Transverse colon (tissue), 4 donors: ENCODE measurements at regions not wholly inside any gene's neighbourhood (a gene's known extent, or its start where the extent isn't known, plus 50 kb on each side); places are given as distances from the start of the nearest gene placed in this dataset.

Experiments
- DNase-seq: peaks from one replicate; pipeline ENCODE4 v3.0.0-alpha.2; 2019
- H3K27ac ChIP-seq, 4 donors: fragments of 200-600 bp; sonication (generic); 2 replicates each; pipeline ENCODE4 v1.5.1; 2016 to 2018; ENCODE audit warnings: inconsistent platforms in 4 of 4
- H3K27me3 ChIP-seq: fragments of 200-600 bp; sonication (generic); 2 replicates; pipeline ENCODE4 v1.5.1; 2017; ENCODE audit warnings: inconsistent platforms
- H3K36me3 ChIP-seq, 4 donors: fragments of 200-600 bp; sonication (generic); 2 replicates each; pipeline ENCODE4 v1.5.1; 2017 to 2019; ENCODE audit warnings: inconsistent platforms in 4 of 4
- H3K4me1 ChIP-seq, 4 donors: fragments of 200-600 bp; sonication (generic); 2 replicates each; pipeline ENCODE4 v1.5.1; 2017 to 2020; ENCODE audit warnings: inconsistent platforms in 4 of 4
- H3K4me3 ChIP-seq, 4 donors: fragments of 200-600 bp; sonication (generic); 1 replicate in 1 of 4; 2 replicates in 3 of 4; pipeline versions ENCODE4 v1.5.1 to v1.6.1; 2017 to 2019; ENCODE audit warnings: inconsistent platforms in 4 of 4
- H3K9me3 ChIP-seq, 2 donors: fragments of 200-600 bp; sonication (generic); 2 replicates each; pipeline ENCODE4 v1.5.1; 2017 to 2019; ENCODE audit warnings: inconsistent platforms in 2 of 2
- EP300 ChIP-seq: sonication (generic); formaldehyde crosslinking; IDR thresholded peaks from one replicate; pipeline ENCODE4 v1.6.1; 2017; ENCODE audit warnings: antibody characterized with exemption, low read depth
- POLR2A ChIP-seq: fragments of 450-650 bp; IDR thresholded peaks from one replicate; pipeline ENCODE4 v1.6.1; 2016; ENCODE audit warnings: antibody characterized with exemption, mild to moderate bottlenecking, moderate library complexity
- POLR2AphosphoS5 ChIP-seq, 3 donors: sonication (generic); formaldehyde crosslinking; IDR thresholded peaks; one replicate each; pipeline ENCODE4 v1.6.1; 2016; ENCODE audit warnings: antibody characterized with exemption in 3 of 3
- WGBS, 2 donors: methylation state at CpG; one replicate each; pipeline ENCODE4 v1.1.5; 2018; ENCODE audit warnings: low coverage in 1 of 2; 5-methylcytosine and 5-hydroxymethylcytosine counted together
- in situ Hi-C, 4 donors: fragments of 200-750 bp; cut with MboI; loops; one replicate each; pipeline versions ENCODE4 v1.15.0 to v1.15.1; 2017; ENCODE audit warnings: low sequenced_read_pairs in 3 of 4, low pct_ligation_motif_present in 1 of 4, low pct_unique_long_range_greater_than_20kb in 1 of 4
- intact Hi-C: fragments of 100-400 bp; cut with DNase I; formaldehyde crosslinking; loops from one replicate; pipeline ENCODE4 v1.15.1; 2023; ENCODE audit warnings: low total_unique reads
- TF ChIP-seq, protein P1 (sequence below), 5 experiments: fragments of 200-600 bp in 3 of 5; fragments of 450-650 bp in 2 of 5; sonication (generic) in 3 of 5; IDR thresholded peaks; 1 replicate in 2 of 5; 2 replicates in 3 of 5; pipeline ENCODE4 v1.5.1; 2016 to 2017; ENCODE audit warnings: antibody characterized with exemption in 5 of 5, inconsistent platforms in 3 of 5, mild to moderate bottlenecking in 2 of 5, moderate library complexity in 1 of 5

DNA sequence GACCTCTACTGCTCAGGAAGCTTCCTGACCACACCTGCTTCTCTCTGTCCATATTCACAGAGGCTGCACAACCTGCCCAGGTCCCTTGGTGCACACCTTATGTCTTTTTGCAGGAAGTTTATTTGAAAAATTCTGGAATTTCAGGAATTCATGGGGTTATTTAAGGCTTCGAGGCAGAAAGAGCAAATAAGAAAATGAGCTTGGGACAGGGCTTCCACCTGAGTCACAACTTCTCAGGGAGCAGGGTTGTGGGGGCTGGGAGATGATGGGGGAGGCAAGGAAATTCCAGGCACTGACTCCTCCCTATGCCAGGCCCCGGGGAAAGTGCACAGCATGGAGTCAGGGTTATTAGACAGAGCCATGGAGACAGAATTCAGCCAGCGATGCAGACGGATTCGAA lies 57.7 kb downstream of the INHBB start:
- Histone ChIP-seq H3K27me3 (no peaks in the 10 kb centered on the region), H3K9me3 (peaks cover 0 to 1% of the 10 kb centered on the region in 2 donors), H3K36me3 (no peaks in the 10 kb centered on the region), H3K4me3 (no peak overlapping the region), H3K4me1 (no peaks in the 10 kb centered on the region), H3K27ac (no peak overlapping the region)
- in situ Hi-C loops = no loop called here
- DNase-seq = no peak
- TF ChIP-seq POLR2AphosphoS5 (IDR thresholded peaks at IDR 0.05) (no peak), EP300 (no peak), POLR2A (no peak)
- TF ChIP-seq, protein P1, sequence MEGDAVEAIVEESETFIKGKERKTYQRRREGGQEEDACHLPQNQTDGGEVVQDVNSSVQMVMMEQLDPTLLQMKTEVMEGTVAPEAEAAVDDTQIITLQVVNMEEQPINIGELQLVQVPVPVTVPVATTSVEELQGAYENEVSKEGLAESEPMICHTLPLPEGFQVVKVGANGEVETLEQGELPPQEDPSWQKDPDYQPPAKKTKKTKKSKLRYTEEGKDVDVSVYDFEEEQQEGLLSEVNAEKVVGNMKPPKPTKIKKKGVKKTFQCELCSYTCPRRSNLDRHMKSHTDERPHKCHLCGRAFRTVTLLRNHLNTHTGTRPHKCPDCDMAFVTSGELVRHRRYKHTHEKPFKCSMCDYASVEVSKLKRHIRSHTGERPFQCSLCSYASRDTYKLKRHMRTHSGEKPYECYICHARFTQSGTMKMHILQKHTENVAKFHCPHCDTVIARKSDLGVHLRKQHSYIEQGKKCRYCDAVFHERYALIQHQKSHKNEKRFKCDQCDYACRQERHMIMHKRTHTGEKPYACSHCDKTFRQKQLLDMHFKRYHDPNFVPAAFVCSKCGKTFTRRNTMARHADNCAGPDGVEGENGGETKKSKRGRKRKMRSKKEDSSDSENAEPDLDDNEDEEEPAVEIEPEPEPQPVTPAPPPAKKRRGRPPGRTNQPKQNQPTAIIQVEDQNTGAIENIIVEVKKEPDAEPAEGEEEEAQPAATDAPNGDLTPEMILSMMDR (IDR thresholded peaks at IDR 0.05) = no peak
- WGBS, 2 donors = 61% methylated on average over 5 of the region's 5 CpGs; no CpG with 5 or more reads in 1 of the 2 donors
- intact Hi-C loops = no loop called here

DNA sequence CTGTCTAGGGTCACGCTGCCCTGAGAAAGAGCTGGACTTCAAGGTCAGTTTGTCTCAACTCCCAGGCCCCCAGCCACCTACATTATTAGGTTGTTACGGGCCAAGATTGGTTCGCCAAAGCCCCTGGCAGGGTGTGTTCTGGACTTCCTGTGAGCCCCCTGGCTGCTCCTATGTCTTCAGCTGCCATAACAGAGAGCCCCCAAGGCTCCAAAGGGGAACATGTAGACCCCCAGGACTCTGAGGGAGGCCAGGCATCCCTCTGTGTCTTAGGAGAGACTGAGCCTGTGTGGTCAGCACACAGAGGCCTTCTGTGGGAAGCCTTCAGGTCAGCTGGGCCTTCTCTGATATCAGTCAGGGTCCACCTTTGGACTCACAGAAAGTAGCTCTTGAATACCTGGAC lies 58.3 kb downstream of the INHBB start:
- WGBS, 2 donors = 80% methylated on average over 3 of the region's 3 CpGs; no CpG with 5 or more reads in 1 of the 2 donors
- TF ChIP-seq, protein P1 (IDR thresholded peaks at IDR 0.05) = no peak
- Histone ChIP-seq H3K27me3 (no peaks in the 10 kb centered on the region), H3K27ac (no peak overlapping the region), H3K36me3 (no peaks in the 10 kb centered on the region), H3K4me3 (no peak overlapping the region), H3K9me3 (peaks cover 0 to 5% of the 10 kb centered on the region in 2 donors), H3K4me1 (no peaks in the 10 kb centered on the region)
- intact Hi-C loops (no loop called here), in situ Hi-C loops (no loop called here)
- no peak for DNase-seq

DNA sequence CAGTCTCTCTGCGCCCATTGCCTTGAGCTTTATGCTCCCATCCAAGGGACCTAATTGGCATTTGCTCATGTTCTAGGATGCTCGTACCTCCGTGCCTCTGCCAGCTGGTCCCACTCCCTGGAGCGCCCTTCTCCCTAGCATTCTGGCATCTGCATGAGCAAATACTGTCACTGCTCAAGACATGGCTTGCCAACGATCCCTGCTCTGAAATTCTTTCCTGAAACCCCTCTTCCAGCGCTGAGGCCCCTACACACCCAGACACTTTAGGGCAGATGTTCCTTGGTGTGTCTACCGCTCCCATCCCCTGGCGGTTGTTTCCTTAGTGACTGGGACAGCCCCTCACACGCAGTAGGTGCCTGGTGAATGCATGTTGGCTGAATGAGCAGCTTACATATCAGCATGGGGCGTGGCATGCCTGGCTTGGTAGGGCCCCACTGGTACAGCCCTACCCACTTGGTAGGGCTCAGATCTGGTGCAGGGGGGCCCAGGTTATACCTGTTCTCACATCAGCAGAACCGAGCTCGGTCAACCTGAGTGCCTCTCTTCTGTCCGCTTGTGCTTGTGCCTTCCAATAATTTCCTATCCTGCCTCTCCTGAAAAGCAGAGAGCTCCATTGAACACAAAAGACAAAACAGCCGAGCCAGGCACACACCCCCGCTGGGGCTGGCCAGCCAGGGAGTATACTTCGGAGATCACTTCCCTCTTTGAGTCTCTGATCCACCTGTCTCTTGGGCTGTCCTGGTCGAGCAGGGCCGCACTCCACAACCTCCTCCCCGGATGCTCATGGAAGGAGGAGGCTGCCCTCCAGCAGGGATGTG lies 59.2 kb downstream of the INHBB start:
- Histone ChIP-seq H3K4me3 (no peak overlapping the region), H3K9me3 (peaks cover 0 to 8% of the 10 kb centered on the region in 2 donors), H3K36me3 (no peaks in the 10 kb centered on the region), H3K27me3 (no peaks in the 10 kb centered on the region), H3K27ac (no peak overlapping the region), H3K4me1 (no peaks in the 10 kb centered on the region)
- intact Hi-C loops = no loop called here
- WGBS, 2 donors = 84 to 88% methylated on average over 4 to 19 of the region's 19 CpGs
- DNase-seq = no peak
- in situ Hi-C loops = no loop called here
- no peak for TF ChIP-seq POLR2AphosphoS5 (IDR thresholded peaks at IDR 0.05)
- no peak for TF ChIP-seq POLR2A
- TF ChIP-seq EP300 = no peak
- TF ChIP-seq, protein P1 (IDR thresholded peaks at IDR 0.05) = no peak

DNA sequence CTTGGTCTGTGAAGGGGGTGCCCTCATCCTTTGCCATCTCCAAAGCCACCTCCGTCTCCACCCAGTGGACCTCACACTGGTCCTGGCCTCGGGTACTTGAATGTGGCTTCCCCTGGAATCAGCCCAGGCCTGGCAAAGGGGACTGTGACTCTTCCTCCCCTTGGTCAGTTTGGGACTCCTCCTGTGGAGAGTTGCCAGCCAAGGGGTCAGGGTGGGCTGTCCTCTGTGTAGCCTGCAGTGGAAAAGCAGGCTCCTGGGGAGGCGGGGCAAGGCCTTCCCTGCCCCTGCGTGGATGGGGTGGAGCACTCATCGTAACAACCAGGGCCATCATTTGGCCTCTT lies 59.8 kb downstream of the INHBB start:
- Histone ChIP-seq H3K27me3 (no peaks in the 10 kb centered on the region), H3K4me3 (no peak overlapping the region), H3K27ac (no peak overlapping the region), H3K9me3 (peaks cover 0 to 8% of the 10 kb centered on the region in 2 donors), H3K4me1 (no peaks in the 10 kb centered on the region), H3K36me3 (no peaks in the 10 kb centered on the region)
- in situ Hi-C loops = no loop called here
- 73% methylated on average over 5 of the region's 5 CpGs; no CpG with 5 or more reads in 1 of the 2 donors for WGBS, 2 donors
- intact Hi-C loops = no loop called here
- no peak for TF ChIP-seq POLR2AphosphoS5 (IDR thresholded peaks at IDR 0.05)
- TF ChIP-seq POLR2A = no peak
- TF ChIP-seq, protein P1 (IDR thresholded peaks at IDR 0.05) = no peak
- TF ChIP-seq EP300 = no peak
- no peak for DNase-seq
